ENCODE measurements at regions not wholly inside any gene's neighbourhood (a gene's known extent, or its start where the extent isn't known, plus 50 kb on each side); places are given as distances from the start of the nearest gene placed in this dataset.

GRCh38 chr7:88539518-88539917 is 220.0 kb upstream of the ZNF804B start:
- no peaks in the 10 kb centered on the region for H3K27me3 Mint-ChIP-seq (ENCODE audit: insufficient read depth, low read depth, poor library complexity)
- TF ChIP-seq, protein P1, sequence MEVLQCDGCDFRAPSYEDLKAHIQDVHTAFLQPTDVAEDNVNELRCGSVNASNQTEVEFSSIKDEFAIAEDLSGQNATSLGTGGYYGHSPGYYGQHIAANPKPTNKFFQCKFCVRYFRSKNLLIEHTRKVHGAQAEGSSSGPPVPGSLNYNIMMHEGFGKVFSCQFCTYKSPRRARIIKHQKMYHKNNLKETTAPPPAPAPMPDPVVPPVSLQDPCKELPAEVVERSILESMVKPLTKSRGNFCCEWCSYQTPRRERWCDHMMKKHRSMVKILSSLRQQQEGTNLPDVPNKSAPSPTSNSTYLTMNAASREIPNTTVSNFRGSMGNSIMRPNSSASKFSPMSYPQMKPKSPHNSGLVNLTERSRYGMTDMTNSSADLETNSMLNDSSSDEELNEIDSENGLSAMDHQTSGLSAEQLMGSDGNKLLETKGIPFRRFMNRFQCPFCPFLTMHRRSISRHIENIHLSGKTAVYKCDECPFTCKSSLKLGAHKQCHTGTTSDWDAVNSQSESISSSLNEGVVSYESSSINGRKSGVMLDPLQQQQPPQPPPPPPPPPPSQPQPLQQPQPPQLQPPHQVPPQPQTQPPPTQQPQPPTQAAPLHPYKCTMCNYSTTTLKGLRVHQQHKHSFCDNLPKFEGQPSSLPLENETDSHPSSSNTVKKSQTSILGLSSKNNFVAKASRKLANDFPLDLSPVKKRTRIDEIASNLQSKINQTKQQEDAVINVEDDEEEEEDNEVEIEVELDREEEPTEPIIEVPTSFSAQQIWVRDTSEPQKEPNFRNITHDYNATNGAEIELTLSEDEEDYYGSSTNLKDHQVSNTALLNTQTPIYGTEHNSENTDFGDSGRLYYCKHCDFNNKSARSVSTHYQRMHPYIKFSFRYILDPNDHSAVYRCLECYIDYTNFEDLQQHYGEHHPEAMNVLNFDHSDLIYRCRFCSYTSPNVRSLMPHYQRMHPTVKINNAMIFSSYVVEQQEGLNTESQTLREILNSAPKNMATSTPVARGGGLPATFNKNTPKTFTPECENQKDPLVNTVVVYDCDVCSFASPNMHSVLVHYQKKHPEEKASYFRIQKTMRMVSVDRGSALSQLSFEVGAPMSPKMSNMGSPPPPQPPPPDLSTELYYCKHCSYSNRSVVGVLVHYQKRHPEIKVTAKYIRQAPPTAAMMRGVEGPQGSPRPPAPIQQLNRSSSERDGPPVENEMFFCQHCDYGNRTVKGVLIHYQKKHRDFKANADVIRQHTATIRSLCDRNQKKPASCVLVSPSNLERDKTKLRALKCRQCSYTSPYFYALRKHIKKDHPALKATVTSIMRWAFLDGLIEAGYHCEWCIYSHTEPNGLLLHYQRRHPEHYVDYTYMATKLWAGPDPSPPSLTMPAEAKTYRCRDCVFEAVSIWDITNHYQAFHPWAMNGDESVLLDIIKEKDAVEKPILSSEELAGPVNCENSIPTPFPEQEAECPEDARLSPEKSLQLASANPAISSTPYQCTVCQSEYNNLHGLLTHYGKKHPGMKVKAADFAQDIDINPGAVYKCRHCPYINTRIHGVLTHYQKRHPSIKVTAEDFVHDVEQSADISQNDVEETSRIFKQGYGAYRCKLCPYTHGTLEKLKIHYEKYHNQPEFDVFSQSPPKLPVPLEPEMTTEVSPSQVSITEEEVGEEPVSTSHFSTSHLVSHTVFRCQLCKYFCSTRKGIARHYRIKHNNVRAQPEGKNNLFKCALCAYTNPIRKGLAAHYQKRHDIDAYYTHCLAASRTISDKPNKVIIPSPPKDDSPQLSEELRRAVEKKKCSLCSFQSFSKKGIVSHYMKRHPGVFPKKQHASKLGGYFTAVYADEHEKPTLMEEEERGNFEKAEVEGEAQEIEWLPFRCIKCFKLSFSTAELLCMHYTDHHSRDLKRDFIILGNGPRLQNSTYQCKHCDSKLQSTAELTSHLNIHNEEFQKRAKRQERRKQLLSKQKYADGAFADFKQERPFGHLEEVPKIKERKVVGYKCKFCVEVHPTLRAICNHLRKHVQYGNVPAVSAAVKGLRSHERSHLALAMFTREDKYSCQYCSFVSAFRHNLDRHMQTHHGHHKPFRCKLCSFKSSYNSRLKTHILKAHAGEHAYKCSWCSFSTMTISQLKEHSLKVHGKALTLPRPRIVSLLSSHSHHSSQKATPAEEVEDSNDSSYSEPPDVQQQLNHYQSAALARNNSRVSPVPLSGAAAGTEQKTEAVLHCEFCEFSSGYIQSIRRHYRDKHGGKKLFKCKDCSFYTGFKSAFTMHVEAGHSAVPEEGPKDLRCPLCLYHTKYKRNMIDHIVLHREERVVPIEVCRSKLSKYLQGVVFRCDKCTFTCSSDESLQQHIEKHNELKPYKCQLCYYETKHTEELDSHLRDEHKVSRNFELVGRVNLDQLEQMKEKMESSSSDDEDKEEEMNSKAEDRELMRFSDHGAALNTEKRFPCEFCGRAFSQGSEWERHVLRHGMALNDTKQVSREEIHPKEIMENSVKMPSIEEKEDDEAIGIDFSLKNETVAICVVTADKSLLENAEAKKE (CRISPR knock-in tag; IDR thresholded peaks at IDR 0.05), result no peak
- TF ChIP-seq CREB1 (CRISPR knock-in tag; IDR thresholded peaks at IDR 0.05; ENCODE audit: low read depth) (no peak), STAT1 (IDR thresholded peaks at IDR 0.05; ENCODE audit: unreplicated experiment) (no peak), EZH2 (IDR thresholded peaks at IDR 0.05; ENCODE audit: low read depth, unreplicated experiment) (no peak), ZNF331 (CRISPR knock-in tag; IDR thresholded peaks at IDR 0.05; ENCODE audit: low read depth) (no peak), CTCF (conservative IDR thresholded peaks at IDR 0.05; ENCODE audit: low read depth in 2 of 2) (no peak), POLR2AphosphoS5 (IDR thresholded peaks at IDR 0.05; ENCODE audit: low read depth) (no peak), EZH2phosphoT487 (IDR thresholded peaks at IDR 0.05; ENCODE audit: unreplicated experiment) (no peak), ZNF114 (CRISPR knock-in tag; IDR thresholded peaks at IDR 0.05) (no peak), NANOG (IDR thresholded peaks at IDR 0.05; ENCODE audit: borderline replicate concordance) (no peak)
- DNase-seq (ENCODE audit: low spot score), result no peak
- Histone ChIP-seq H4K20me1 (replicated peaks; ENCODE audit: insufficient read depth) (no peaks in the 10 kb centered on the region), H3K4me1 (ENCODE audit: insufficient read depth) (no peaks in the 10 kb centered on the region), H3K4me3 (no peak overlapping the region), H3K9me2 (ENCODE audit: insufficient read depth) (peaks cover 7% of the 10 kb centered on the region; the same call in 1 of the 2 replicates), H3K27me3 (ENCODE audit: insufficient read depth) (no peaks in the 10 kb centered on the region), H2AFZ (no peak overlapping the region), H3K36me3 (ENCODE audit: insufficient read depth) (no peaks in the 10 kb centered on the region), H3F3A (replicated peaks; ENCODE audit: low read depth) (no peaks in the 10 kb centered on the region), H3K4me2 (no peak overlapping the region), H3K79me2 (replicated peaks; ENCODE audit: insufficient read depth) (no peaks in the 10 kb centered on the region), H3K27ac (ENCODE audit: low read depth) (no peak overlapping the region)
- no peak overlapping the region for H3K4me3 Mint-ChIP-seq
- no peak for ATAC-seq
- H3K9me3 Mint-ChIP-seq, result peaks cover 38% of the 10 kb centered on the region
- no peak overlapping the region for H3K27ac Mint-ChIP-seq
- peaks cover 8% of the 10 kb centered on the region for H3K36me3 Mint-ChIP-seq (ENCODE audit: low read depth)
- H3K4me1 Mint-ChIP-seq, result no peaks in the 10 kb centered on the region
